ENCODE measurements at regions not wholly inside any gene's neighbourhood (a gene's known extent, or its start where the extent isn't known, plus 50 kb on each side); places are given as distances from the start of the nearest gene placed in this dataset.

GRCh38 chr2:56806924-56807323, 623.1 kb downstream of the CCDC85A start:
- Mint-ChIP-seq H3K27ac (no peak overlapping the region), H3K4me1 (peaks cover 4 to 5% of the 10 kb centered on the region in 2 experiments), H3K27me3 (ENCODE audit: low read depth) (no peaks in the 10 kb centered on the region), H3K36me3 (ENCODE audit: insufficient read depth in 1 of 3, low read depth in 3 of 3) (no peaks in the 10 kb centered on the region), H3K9me3 (no peaks in the 10 kb centered on the region; a peak in 1 of 5 replicates), H3K4me3 (no peak overlapping the region)
- Histone ChIP-seq H3K27ac (ENCODE audit: insufficient read length, low read depth, low read length) (no peak overlapping the region), H4K5ac (ENCODE audit: insufficient read length, low read depth, low read length) (no peak overlapping the region), H3K79me1 (ENCODE audit: insufficient read depth, low read depth, low read length, poor library complexity, severe bottlenecking) (no peaks in the 10 kb centered on the region), H2BK20ac (ENCODE audit: low read depth, low read length, poor library complexity, severe bottlenecking) (no peak overlapping the region), H3K14ac (ENCODE audit: insufficient read depth, low read length) (no peak overlapping the region), H3K9me3 (ENCODE audit: control insufficient read depth, low read depth, low read length) (no peaks in the 10 kb centered on the region), H4K8ac (replicated peaks; ENCODE audit: insufficient read length, low read depth, low read length) (no peak overlapping the region), H4K91ac (ENCODE audit: insufficient read length, low read depth, low read length) (no peak overlapping the region), H3T11ph (ENCODE audit: low read length) (no peak overlapping the region), H3K4me2 (ENCODE audit: insufficient read depth, insufficient read length, low read length) (no peak overlapping the region), H2BK120ac (ENCODE audit: low read depth, low read length, poor library complexity, severe bottlenecking) (no peak overlapping the region), H3K9ac (ENCODE audit: extremely low read depth, insufficient read length, low read length) (no peak overlapping the region), H3K23ac (ENCODE audit: insufficient read length, low read depth, low read length) (no peak overlapping the region), H3K4me1 (ENCODE audit: insufficient read depth, low read length) (peaks cover 2% of the 10 kb centered on the region; the same call in 1 of the 2 replicates), H3K23me2 (ENCODE audit: insufficient read length, low read depth, low read length, poor library complexity, severe bottlenecking) (no peaks in the 10 kb centered on the region), H4K20me1 (ENCODE audit: control insufficient read depth, insufficient read depth, insufficient read length) (no peaks in the 10 kb centered on the region), H2AFZ (ENCODE audit: low read length) (no peak overlapping the region), H2AK5ac (ENCODE audit: insufficient read length, low read length) (no peak overlapping the region), H3K79me2 (ENCODE audit: insufficient read depth, low read length) (no peaks in the 10 kb centered on the region), H3K4ac (ENCODE audit: low read depth, low read length) (no peak overlapping the region), H2BK5ac (ENCODE audit: insufficient read length, low read length) (no peak overlapping the region), H3K18ac (ENCODE audit: insufficient read length, low read depth, low read length) (no peak overlapping the region), H2BK12ac (ENCODE audit: insufficient read length, low read depth, low read length) (no peak overlapping the region), H2BK15ac (ENCODE audit: low read depth, low read length) (no peak overlapping the region), H3K56ac (ENCODE audit: insufficient read length, low read depth, low read length) (no peak overlapping the region), H3K27me3 (ENCODE audit: insufficient read depth, low read length) (no peaks in the 10 kb centered on the region)
- no peak for TF ChIP-seq CTCF (conservative IDR thresholded peaks at IDR 0.05)
- no peak for DNase-seq
- no CpG with 5 or more reads among the region's 1 CpG for WGBS (ENCODE audit: extremely low coverage, insufficient read length, low lambda C conversion rate)

Measured in H9 (cell line).